22Rv1 (cell line): ENCODE measurements at regions not wholly inside any gene's neighbourhood (a gene's known extent, or its start where the extent isn't known, plus 50 kb on each side); places are given as distances from the start of the nearest gene placed in this dataset.

Experiments
- CTCF ChIP-seq: fragments of 450-650 bp; IDR thresholded peaks from 2 replicates; pipeline ENCODE4 v1.5.1; 2017; ENCODE audit warnings: mild to moderate bottlenecking
- ZFX ChIP-seq: fragments of 450-650 bp; IDR thresholded peaks from 2 replicates; pipeline ENCODE4 v1.6.1; 2017; ENCODE audit warnings: antibody characterized with exemption, borderline replicate concordance

GRCh38 chr7:17625043-17625442 is 315.3 kb downstream of the SNX13 start:
- TF ChIP-seq CTCF (no peak), ZFX (no peak)
